Iris pigment epithelial cell (primary cell): ENCODE measurements at regions not wholly inside any gene's neighbourhood (a gene's known extent, or its start where the extent isn't known, plus 50 kb on each side); places are given as distances from the start of the nearest gene placed in this dataset.
"Not testable (repeated sequence)": the region's sequence is repeated elsewhere in the genome, so short reads cannot be mapped to it uniquely, and the experiment has no call there.

Source experiments
- DNase-seq: peaks from one replicate; pipeline ENCODE4 v3.0.0-alpha.2; 2011; ENCODE audit warnings: low read depth

DNA sequence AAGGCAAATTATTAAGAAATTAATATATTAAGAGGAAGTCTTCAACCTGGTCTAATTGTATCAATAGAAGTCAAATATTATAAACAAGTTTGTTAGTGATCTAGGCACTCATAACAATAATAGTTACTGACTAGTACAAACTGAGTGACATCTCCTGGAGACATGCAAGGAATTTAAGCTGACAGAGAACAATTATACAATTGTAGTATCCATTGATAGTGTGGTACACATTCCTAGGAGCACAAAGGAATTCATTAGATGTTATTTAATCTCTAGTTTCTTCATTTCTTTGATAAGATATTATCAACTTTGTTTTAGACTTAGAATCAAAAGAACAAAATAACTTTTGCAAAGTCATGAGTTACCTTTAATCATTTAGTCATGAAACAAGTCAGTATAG is 1048.6 kb downstream of the PCDH7 start:
- no peak for DNase-seq

- DNase-seq: no peak
Measured at GRCh38 chr4:31783311-31783710, 1063.1 kb downstream of the PCDH7 start.

DNA sequence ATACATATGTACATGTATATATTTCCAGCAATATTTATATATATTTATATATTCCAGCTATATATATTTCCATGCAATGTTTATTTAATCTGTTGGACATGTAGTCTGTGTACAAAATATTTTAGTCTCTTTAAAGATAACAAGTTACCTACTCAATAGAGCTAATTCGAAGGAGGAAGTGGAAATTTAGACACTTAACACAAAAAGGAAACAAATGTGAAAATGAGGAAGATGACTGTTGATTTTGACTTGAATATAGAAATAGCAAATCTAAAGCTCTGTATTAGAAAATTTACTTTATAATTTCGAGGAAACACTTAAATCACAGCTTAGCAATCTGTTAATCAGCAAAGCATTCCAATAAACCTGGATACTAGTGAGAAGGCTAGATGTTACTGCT is 1064.4 kb downstream of the PCDH7 start:
- DNase-seq: no peak

DNA sequence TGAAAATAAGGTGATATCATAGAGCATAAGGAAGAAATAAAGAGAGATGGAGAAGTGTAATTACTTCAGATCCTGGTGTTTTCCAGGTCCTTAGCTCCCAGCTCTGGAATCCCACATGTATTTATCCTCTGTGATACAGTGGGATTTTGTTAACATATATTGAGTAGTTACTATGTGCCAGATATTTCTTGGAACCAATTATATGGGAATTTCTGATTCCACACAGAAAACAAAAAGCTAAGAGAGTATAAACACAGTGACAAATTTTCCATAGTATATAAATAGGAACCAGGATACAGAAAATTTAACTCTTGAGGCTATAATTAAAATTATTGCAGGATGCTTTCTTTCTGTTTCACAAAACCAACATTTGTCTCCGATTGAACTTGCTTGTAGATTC is 1067.5 kb downstream of the PCDH7 start:
- DNase-seq: no peak

DNA sequence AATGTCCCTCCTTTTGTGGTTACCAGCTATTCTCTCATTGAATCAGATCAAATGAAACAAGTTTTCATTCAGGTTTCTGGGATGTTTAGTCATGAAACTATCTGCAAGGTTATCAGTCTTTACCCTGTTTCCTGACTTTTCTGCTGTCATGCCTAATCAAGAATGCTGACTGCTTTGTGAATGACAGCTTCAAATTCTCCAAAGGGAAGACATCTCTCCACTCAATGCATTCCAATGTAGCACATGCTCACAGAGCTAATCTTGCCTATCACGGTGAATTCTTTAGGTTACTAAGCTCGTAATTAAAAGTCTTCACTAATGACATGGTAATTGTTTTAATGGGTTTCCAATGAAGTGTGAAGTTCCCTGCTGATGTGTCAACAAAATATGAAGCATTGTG is 1068.5 kb downstream of the PCDH7 start:
- DNase-seq: no peak

GRCh38 chr4:31791666-31792065 is 1071.5 kb downstream of the PCDH7 start:
- DNase-seq: no peak

DNA sequence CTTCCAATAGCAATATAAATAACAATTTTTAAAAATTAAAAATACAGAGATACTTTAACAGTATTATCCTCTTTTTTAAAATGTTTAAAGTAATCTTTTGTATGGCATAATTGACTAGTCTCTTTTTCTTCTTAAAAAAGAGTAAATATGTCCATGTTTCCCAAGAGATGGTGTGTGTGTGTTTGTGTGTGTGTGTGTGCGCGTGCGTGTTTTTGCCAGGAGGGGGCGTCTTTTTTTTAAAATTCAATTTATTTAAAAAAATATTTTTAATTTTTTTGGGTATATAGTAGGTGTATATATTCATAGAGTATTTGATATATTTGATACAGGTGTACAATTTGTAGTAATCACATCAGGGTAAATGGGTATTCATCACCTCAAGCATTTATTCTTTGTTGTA is 1073.7 kb downstream of the PCDH7 start:
- no peak for DNase-seq

- DNase-seq: not testable (repeated sequence)
Measured at GRCh38 chr4:31797052-31797451, 1076.9 kb downstream of the PCDH7 start.

GRCh38 chr4:31803526-31804195 is 1083.5 kb downstream of the PCDH7 start:
- peak; percentile 9 for DNase-seq

GRCh38 chr4:31807036-31807435 is 1086.9 kb downstream of the PCDH7 start:
- peak; percentile 7 for DNase-seq

GRCh38 chr4:31844350-31844749 is 1124.2 kb downstream of the PCDH7 start:
- DNase-seq: no peak

DNA sequence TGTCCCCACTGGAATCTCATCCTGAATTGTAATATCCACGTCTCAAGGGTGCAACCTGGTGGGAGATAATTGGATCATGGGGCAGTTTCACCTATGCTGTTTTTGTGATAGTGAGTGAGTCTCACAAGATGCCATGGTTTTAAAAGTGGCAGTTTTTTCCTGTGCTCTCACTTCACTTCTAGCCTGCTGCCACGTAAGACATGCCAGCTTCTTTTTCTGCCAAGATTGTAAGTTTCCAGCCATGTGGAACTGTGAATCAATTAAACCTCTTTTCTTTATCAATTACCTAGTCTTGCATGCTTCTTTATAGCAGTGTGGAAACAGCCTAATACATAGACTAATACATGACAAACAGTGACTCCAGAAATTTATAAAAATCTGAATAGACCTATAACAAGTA is 1131.8 kb downstream of the PCDH7 start:
- no peak for DNase-seq

GRCh38 chr4:31877429-31877828 is 1157.3 kb downstream of the PCDH7 start:
- no peak for DNase-seq

GRCh38 chr4:31880837-31881236 is 1160.7 kb downstream of the PCDH7 start:
- DNase-seq: not testable (repeated sequence)

DNA sequence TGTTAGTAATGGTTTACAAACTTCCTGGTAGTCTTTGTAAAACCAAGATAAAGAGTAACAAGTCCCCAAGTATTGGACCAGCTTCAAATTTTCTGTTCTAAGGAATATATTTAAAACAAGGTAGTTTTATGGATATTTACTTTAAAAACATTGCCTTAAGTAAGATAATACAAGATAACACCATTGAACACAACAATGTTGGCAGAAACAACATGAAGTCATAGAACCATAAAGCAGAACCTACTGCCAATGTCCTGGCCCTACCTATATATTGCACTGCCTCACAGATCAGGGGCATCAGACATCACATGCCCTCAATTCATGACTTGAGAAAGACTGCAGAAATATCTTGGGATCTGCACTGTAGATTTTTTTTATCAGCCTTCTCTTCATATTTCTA is 1176.2 kb downstream of the PCDH7 start:
- DNase-seq: no peak

DNA sequence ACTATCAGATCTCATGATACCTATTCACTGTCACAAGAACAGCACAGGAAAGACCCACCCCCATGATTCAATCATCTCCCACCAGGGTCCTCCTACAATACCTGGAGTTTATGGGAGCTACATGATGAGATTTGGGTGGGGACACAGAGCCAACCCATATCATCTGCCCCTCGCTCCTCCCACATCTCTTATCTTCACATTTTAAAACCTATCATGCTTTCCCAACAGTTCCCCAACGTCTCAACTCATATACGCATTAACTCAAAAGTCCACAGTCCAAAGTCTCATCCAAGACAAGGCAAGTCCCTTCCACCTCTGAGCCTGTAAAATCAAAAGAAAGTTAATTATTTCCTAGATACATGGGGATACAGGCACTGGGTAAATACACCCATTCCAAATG is 1185.2 kb downstream of the PCDH7 start:
- no peak for DNase-seq

GRCh38 chr4:31908261-31908660 is 1188.1 kb downstream of the PCDH7 start:
- no peak for DNase-seq

DNA sequence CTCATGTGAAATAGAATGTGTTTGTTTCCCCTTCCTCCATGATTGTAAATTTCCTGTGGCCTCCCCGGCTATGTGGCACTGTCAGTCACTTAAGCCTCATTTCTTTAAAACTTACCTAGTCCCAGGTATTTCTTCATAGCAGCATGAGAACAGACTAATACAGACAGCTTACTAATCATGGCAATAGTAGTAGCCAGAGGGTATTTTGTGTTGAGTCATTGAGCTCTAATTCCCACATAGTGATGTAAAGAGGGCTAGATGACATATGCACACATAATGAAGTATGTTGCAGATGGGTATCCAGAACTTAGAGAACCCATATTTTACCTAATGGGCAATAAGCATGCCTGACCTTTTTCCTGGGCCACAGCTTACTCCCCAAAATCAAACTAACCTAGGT is 1197.2 kb downstream of the PCDH7 start:
- DNase-seq: no peak

- DNase-seq: no peak
Measured at GRCh38 chr4:31918891-31919290, 1198.7 kb downstream of the PCDH7 start.

- no peak for DNase-seq
Measured at GRCh38 chr4:31923634-31924033, 1203.5 kb downstream of the PCDH7 start.

DNA sequence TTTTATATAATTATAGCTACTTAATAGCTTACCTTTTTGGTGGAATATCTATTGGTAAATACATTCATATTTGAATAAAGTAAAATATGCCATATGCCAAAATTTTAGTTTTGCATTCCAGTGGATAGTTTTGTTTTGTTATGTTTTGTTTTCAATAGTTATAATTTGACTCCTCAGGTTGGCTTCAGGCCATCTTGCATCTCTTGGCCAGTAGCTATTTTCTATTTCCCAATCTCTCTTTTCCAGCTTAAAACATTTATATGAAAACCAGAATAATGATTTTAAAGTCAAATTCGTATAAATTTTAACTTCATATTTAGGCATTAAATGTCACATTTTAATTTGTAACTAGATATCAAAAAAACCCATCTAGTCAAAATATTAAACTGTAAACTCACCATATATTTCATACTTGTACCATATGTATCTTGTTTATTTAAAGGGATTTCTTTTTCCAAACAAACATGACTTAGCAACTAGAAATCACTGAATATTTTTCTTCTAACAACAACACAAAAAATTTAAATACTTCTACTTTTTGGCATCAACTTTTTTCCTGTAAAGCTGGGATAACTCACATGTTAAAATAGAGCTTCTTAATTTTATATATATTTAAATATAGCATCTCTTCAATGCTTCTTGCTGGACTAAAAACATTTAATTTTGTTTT is 1209.6 kb downstream of the PCDH7 start:
- DNase-seq: no peak

DNA sequence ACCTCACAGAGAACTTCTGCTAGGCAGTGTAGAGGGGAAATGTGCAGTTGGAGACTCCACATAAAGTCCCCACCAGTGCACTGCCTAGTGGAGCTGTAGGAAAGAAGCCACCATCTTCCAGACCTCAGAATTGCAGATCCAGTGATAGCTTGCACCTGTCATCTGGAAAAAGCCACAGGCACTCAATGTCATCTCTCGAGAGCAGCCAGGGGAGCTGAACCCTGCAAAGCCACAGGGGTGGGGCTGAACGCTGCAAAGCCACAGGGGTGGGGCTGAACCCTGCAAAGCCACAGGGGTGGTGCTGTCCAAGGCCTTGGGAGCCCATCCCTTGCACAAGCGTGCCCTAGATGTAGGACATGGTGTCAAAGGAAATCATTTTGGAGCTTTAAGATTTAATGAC is 1226.3 kb downstream of the PCDH7 start:
- DNase-seq: no peak

DNA sequence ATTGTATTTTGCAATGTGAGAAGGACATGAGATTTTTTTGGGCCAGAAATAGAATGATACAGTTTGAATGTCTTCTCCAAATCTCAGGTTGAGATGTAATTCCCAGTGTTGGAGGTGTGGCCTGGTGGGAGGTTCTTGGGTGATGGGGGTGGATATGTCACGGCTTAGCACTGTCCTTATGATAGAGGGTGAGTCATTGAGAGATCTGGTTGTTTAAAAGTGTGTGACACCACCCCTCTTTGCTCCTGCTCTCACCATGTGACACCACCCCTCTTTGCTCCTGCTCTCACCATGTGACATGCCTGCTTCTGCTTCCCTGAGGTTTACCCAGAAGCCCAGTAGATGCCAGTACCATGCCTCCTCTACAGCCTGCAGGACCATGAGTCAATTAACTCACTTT is 1226.9 kb downstream of the PCDH7 start:
- no peak for DNase-seq

DNA sequence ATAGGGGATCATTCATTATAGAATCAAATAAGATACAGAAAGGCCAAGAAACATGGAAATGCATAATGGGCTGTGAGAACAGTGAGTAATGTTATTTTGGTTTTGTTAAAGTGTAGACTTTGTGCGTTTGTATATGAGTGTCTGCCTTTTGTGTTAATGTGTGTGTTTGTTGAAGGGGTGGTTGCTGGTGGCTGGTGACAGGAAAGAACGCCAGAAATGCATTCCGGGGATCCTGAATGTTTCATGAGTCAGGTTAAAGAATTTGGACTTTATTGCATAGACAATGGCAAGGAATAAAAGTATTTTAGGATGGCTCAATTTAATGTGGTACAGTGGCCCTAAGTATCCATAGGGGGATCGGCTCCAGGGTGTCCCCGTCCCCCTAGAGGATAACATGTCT is 1228.9 kb downstream of the PCDH7 start:
- DNase-seq: no peak
